K562 (cell line): ENCODE measurements at regions not wholly inside any gene's neighbourhood (a gene's known extent, or its start where the extent isn't known, plus 50 kb on each side); places are given as distances from the start of the nearest gene placed in this dataset.

Experiments used
- ATAC-seq: fragments of 200-7000 bp; cut with Tn5 transposase; 3 replicates; pipeline ENCODE4 v1.9.1; 2020; ENCODE audit warnings: moderate library complexity
- BruUV-seq: library from RNA; stranded (reverse); fragments of 400-500 nt; replicated peaks from 2 replicates; lab custom pipeline; 2021; lab: Mats Ljungman, UMichigan
- CTCF ChIA-PET: fragments of 300-600 bp; formaldehyde crosslinking; extraction: SDS; loops from one replicate; lab custom pipeline; 2021; ENCODE audit warnings: low intra/inter-chr PET ratio; lab: Yijun Ruan, JAX
- POLR2A ChIA-PET: fragments of 300-600, 350-650 bp; sonication (Branson Sonifier 250); formaldehyde crosslinking; extraction: SDS; loops from one replicate; lab custom pipeline; 2021; ENCODE audit warnings: antibody characterized with exemption, inconsistent platforms; lab: Yijun Ruan, JAX
- DNase-seq, 4 experiments: peaks; one replicate each; pipeline versions ENCODE4 v3.0.0 to v3.0.0-alpha.2; 2011 to 2018; ENCODE audit warnings: low spot score in 3 of 4, mixed read lengths in 3 of 4; ENCODE audit errors: extremely low read depth in 1 of 4
- FAIRE-seq: peaks from 2 replicates; lab custom pipeline; 2011; peaks lifted over from hg19 to GRCh38; lab: Jason Lieb, UNC
- H2AFZ ChIP-seq: 2 replicates; pipeline ENCODE4 v1.6.0; 2011; ENCODE audit warnings: low read depth, low read length, control low read depth, inconsistent platforms
- H3K27ac ChIP-seq: fragments of 200-600 bp; 3 replicates; pipeline ENCODE4 v1.8.0; 2011; ENCODE audit warnings: low read depth, mild to moderate bottlenecking, control low read depth, inconsistent platforms, low read length, moderate library complexity, mixed read lengths; ENCODE audit errors: extremely low read depth
- H3K27me3 ChIP-seq, 2 experiments: fragments of 300-600 bp in 1 of 2; 2 replicates in 1 of 2; 3 replicates in 1 of 2; pipeline versions ENCODE4 v1.6.0 to v1.8.0; 2011; ENCODE audit warnings: inconsistent platforms in 2 of 2, low read length in 2 of 2, mild to moderate bottlenecking in 1 of 2, mixed read lengths in 1 of 2, moderate library complexity in 1 of 2; ENCODE audit not compliant: control insufficient read depth in 2 of 2, insufficient read depth in 2 of 2
- H3K36me3 ChIP-seq: fragments of 300-600 bp; 3 replicates; pipeline ENCODE4 v1.8.0; 2011; ENCODE audit warnings: mild to moderate bottlenecking, low read length, inconsistent platforms; ENCODE audit not compliant: control insufficient read depth, insufficient read depth
- H3K4me1 ChIP-seq, 2 experiments: fragments of 200-600 bp in 1 of 2; replicated peaks in 1 of 2; 2 replicates in 1 of 2; 3 replicates in 1 of 2; pipeline versions ENCODE4 v1.5.1 to v1.8.0; 2011; ENCODE audit warnings: inconsistent platforms in 2 of 2, low read length in 2 of 2, mild to moderate bottlenecking in 1 of 2, mixed read lengths in 1 of 2, moderate library complexity in 1 of 2; ENCODE audit not compliant: control insufficient read depth in 2 of 2, insufficient read depth in 2 of 2
- H3K4me2 ChIP-seq: 2 replicates; pipeline ENCODE4 v1.6.1; 2011; ENCODE audit warnings: low read length, control low read depth, inconsistent platforms, mixed read lengths; ENCODE audit not compliant: insufficient read depth
- H3K4me3 ChIP-seq: fragments of 200-600 bp; sonication (generic), shearing (Covaris generic); 2 replicates; pipeline ENCODE4 v1.5.1; 2016; ENCODE audit warnings: control low read depth, inconsistent platforms
- H3K79me2 ChIP-seq: fragments of 200-600 bp; 3 replicates; pipeline ENCODE4 v1.8.0; 2011; ENCODE audit warnings: low read length, inconsistent platforms; ENCODE audit not compliant: control insufficient read depth, insufficient read depth
- H3K9ac ChIP-seq, 2 experiments: 2 replicates each; pipeline versions ENCODE4 v1.6.0 to v1.6.1; 2011; ENCODE audit warnings: low read depth in 2 of 2, low read length in 2 of 2, control low read depth in 1 of 2, inconsistent platforms in 1 of 2, mild to moderate bottlenecking in 1 of 2, mixed read lengths in 1 of 2; ENCODE audit not compliant: insufficient read depth in 1 of 2
- H3K9me1 ChIP-seq: one replicate; pipeline ENCODE4 v1.6.0; 2011; ENCODE audit warnings: inconsistent platforms, mild to moderate bottlenecking, low read length, moderate library complexity; ENCODE audit not compliant: control insufficient read depth, insufficient read depth
- H3K9me3 ChIP-seq: replicated peaks from 2 replicates; pipeline ENCODE4 v1.5.1; 2011; ENCODE audit warnings: low read depth, low read length, inconsistent platforms; ENCODE audit not compliant: control insufficient read depth, insufficient read depth
- H4K20me1 ChIP-seq: replicated peaks from 2 replicates; pipeline ENCODE4 v1.6.1; 2011; ENCODE audit warnings: low read length, inconsistent platforms, mixed read lengths; ENCODE audit not compliant: control insufficient read depth, insufficient read depth
- BRD4 ChIP-seq: fragments of 200-600 bp; sonication (generic); IDR thresholded peaks from 2 replicates; pipeline ENCODE4 v1.6.1; 2017; ENCODE audit warnings: inconsistent platforms
- CTBP1 ChIP-seq: fragments of 450-650 bp; IDR thresholded peaks from 2 replicates; pipeline ENCODE4 v1.6.1; 2016; ENCODE audit warnings: borderline replicate concordance
- HDAC1 ChIP-seq, 2 experiments: fragments of 450-650 bp; IDR thresholded peaks; 2 replicates each; pipeline ENCODE4 v1.6.1; 2016 to 2017; ENCODE audit warnings: inconsistent platforms in 1 of 2, mild to moderate bottlenecking in 1 of 2, moderate library complexity in 1 of 2
- MBD2 ChIP-seq: sonication (generic); IDR thresholded peaks from 2 replicates; pipeline ENCODE4 v1.6.1; 2016; ENCODE audit warnings: low read depth, borderline replicate concordance
- MTA2 ChIP-seq: fragments of 450-650 bp; IDR thresholded peaks from 2 replicates; pipeline ENCODE4 v1.6.1; 2016; ENCODE audit warnings: low read depth
- PHF21A ChIP-seq: fragments of 450-650 bp; IDR thresholded peaks from 2 replicates; pipeline ENCODE4 v1.6.1; 2017; ENCODE audit warnings: low read depth, borderline replicate concordance
- PML ChIP-seq: IDR thresholded peaks from 2 replicates; pipeline ENCODE4 v1.6.1; 2012; ENCODE audit warnings: low read length, inconsistent platforms
- POLR2AphosphoS2 ChIP-seq: IDR thresholded peaks from 2 replicates; pipeline ENCODE4 v1.6.1; 2012; ENCODE audit warnings: low read length, improper control_type of control experiment
- PRMT5 ChIP-seq: sonication (generic); formaldehyde crosslinking; IDR thresholded peaks from 2 replicates; pipeline ENCODE4 v1.5.0; 2020; ENCODE audit warnings: missing genetic modification reagents
- SIN3B ChIP-seq: fragments of 450-650 bp; IDR thresholded peaks from 2 replicates; pipeline ENCODE4 v1.6.1; 2017; ENCODE audit warnings: low read depth, mild to moderate bottlenecking, moderate library complexity
- SNRNP70 ChIP-seq: fragments of 200-400 bp; formaldehyde crosslinking; optimal IDR thresholded peaks from 2 replicates; pipeline ENCODE3; 2017; ENCODE audit warnings: low read depth, low read length
- SREBF2 ChIP-seq: sonication (generic); formaldehyde crosslinking; IDR thresholded peaks from 2 replicates; pipeline ENCODE4 v1.4.0; 2020; ENCODE audit warnings: mild to moderate bottlenecking, missing genetic modification reagents
- SRSF3 ChIP-seq: fragments of 200-400 bp; formaldehyde crosslinking; IDR thresholded peaks from 2 replicates; pipeline ENCODE4 v1.6.1; 2016; ENCODE audit warnings: mild to moderate bottlenecking, low read length, moderate library complexity; ENCODE audit not compliant: insufficient read depth
- STAT5B ChIP-seq: fragments of 250-450 bp; sonication (Bioruptor Pico); IDR thresholded peaks from 2 replicates; pipeline ENCODE4 v1.8.0; 2021; ENCODE audit warnings: mild to moderate bottlenecking, inconsistent platforms
- ZBTB9 ChIP-seq: fragments of 450-650 bp; formaldehyde crosslinking; IDR thresholded peaks from 2 replicates; pipeline ENCODE4 v1.4.0; 2020; ENCODE audit warnings: mild to moderate bottlenecking, moderate library complexity
- ZFP91 ChIP-seq: sonication (generic); formaldehyde crosslinking; IDR thresholded peaks from 2 replicates; pipeline ENCODE4 v1.8.0; 2022; ENCODE audit warnings: mild to moderate bottlenecking, missing genetic modification reagents
- WGBS: fragments of 100-300 bp; shearing (Covaris generic); methylation state at CpG from one replicate; pipeline ENCODE4 v1.1.6; 2016; ENCODE audit warnings: low coverage, mixed read lengths; ENCODE audit not compliant: insufficient coverage; ENCODE audit errors: missing lambda C conversion rate; 5-methylcytosine and 5-hydroxymethylcytosine counted together
- in situ Hi-C: fragments of 300-500 bp; cut with MboI; formaldehyde crosslinking; loops from 4 replicates; pipeline ENCODE4 v1.15.0; 2018; ENCODE audit warnings: inconsistent platforms, mixed read lengths
- intact Hi-C: fragments of 100-400 bp; cut with micrococcal nuclease; formaldehyde crosslinking; loops from 2 replicates; pipeline ENCODE4 v1.14.2; 2022
- TF ChIP-seq, protein P1 (sequence below): sonication (generic); formaldehyde crosslinking; IDR thresholded peaks from 2 replicates; pipeline ENCODE4 v1.9.0; 2022; ENCODE audit warnings: mild to moderate bottlenecking, missing genetic modification reagents
- TF ChIP-seq, protein P2 (sequence below): sonication (generic); formaldehyde crosslinking; IDR thresholded peaks from 2 replicates; pipeline ENCODE4 v1.8.0; 2022; ENCODE audit warnings: missing genetic modification reagents, mild to moderate bottlenecking, moderate library complexity, borderline replicate concordance

- CTCF ChIA-PET = no interaction called here
- Histone ChIP-seq H3K4me1 (no peaks in the 10 kb centered on the region), H3K9ac (no peak overlapping the region), H3K36me3 (no peaks in the 10 kb centered on the region), H2AFZ (no peak overlapping the region), H3K79me2 (no peaks in the 10 kb centered on the region), H3K4me2 (no peak overlapping the region), H4K20me1 (no peaks in the 10 kb centered on the region), H3K27ac (no peak overlapping the region), H3K4me3 (no peak overlapping the region), H3K9me1 (no peaks in the 10 kb centered on the region), H3K27me3 (no peaks in the 10 kb centered on the region), H3K9me3 (no peaks in the 10 kb centered on the region)
- in situ Hi-C loops (no loop called here), intact Hi-C loops (no loop called here)
- 0% methylated on average over 2 of the region's 2 CpGs for WGBS
- no peak for ATAC-seq
- no peak for DNase-seq
- no TSS peak for BruUV-seq
- POLR2A ChIA-PET = no interaction called here
- no peak for TF ChIP-seq HDAC1 (IDR thresholded peaks at IDR 0.05)
- no peak for TF ChIP-seq SRSF3
- TF ChIP-seq POLR2AphosphoS2 = no peak
- no peak for TF ChIP-seq SREBF2 (CRISPR knock-in tag)
- TF ChIP-seq SIN3B = no peak
- no peak for TF ChIP-seq PHF21A
- no peak for TF ChIP-seq PML
- TF ChIP-seq CTBP1 = no peak
- no peak for TF ChIP-seq PRMT5
- TF ChIP-seq ZBTB9 (CRISPR knock-in tag) = no peak
- no peak for TF ChIP-seq MTA2
- TF ChIP-seq STAT5B (CRISPR knock-in tag) = no peak
- TF ChIP-seq, protein P1, sequence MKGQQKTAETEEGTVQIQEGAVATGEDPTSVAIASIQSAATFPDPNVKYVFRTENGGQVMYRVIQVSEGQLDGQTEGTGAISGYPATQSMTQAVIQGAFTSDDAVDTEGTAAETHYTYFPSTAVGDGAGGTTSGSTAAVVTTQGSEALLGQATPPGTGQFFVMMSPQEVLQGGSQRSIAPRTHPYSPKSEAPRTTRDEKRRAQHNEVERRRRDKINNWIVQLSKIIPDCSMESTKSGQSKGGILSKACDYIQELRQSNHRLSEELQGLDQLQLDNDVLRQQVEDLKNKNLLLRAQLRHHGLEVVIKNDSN = no peak
- no peak for TF ChIP-seq ZFP91 (CRISPR knock-in tag)
- TF ChIP-seq MBD2 = no peak
- TF ChIP-seq BRD4 = no peak
- TF ChIP-seq, protein P2, sequence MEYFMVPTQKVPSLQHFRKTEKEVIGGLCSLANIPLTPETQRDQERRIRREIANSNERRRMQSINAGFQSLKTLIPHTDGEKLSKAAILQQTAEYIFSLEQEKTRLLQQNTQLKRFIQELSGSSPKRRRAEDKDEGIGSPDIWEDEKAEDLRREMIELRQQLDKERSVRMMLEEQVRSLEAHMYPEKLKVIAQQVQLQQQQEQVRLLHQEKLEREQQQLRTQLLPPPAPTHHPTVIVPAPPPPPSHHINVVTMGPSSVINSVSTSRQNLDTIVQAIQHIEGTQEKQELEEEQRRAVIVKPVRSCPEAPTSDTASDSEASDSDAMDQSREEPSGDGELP (CRISPR knock-in tag) = no peak
- TF ChIP-seq SNRNP70 = no peak
- FAIRE-seq = no peak
Measured at GRCh38 chr1:101484689-101485338, 248.0 kb downstream of the S1PR1 start.
